ENCODE measurements at regions not wholly inside any gene's neighbourhood (a gene's known extent, or its start where the extent isn't known, plus 50 kb on each side); places are given as distances from the start of the nearest gene placed in this dataset.

- no peaks in the 10 kb centered on the region for H3K9me1 ChIP-seq (replicated peaks; ENCODE audit: control insufficient read depth, extremely low read depth, insufficient read depth, low read length)
- H3K4me2 ChIP-seq (ENCODE audit: insufficient read depth, low read length): no peak overlapping the region
- H3K9ac ChIP-seq (replicated peaks; ENCODE audit: extremely low read depth, insufficient read depth, low read length): no peak overlapping the region
- FAIRE-seq: no peak
- no peak overlapping the region for H2AFZ ChIP-seq (ENCODE audit: low read depth, low read length)
- intact Hi-C loops (cut with micrococcal nuclease) (no loop called here), dilution Hi-C loops (cut with MboI; ENCODE audit: extremely low pct_ligation_motif_present, low sequenced_read_pairs) (no loop called here)
- no peaks in the 10 kb centered on the region for H3K79me2 ChIP-seq (ENCODE audit: control insufficient read depth, insufficient read depth, low read length)
- ChIA-PET CTCF (interaction anchor here (1.0 to 3.0 kb wide), 2 partner anchors 63 to 136 kb away, joined by 4 to 10 read pairs; no protein-coding TSS in a partner anchor), POLR2A (no interaction called here)
- no peaks in the 10 kb centered on the region for H3K4me1 ChIP-seq (ENCODE audit: control insufficient read depth, extremely low read depth, insufficient read depth, low read length)
- BruUV-seq (replicated peaks): no TSS peak
- no peaks in the 10 kb centered on the region for H3K9me3 ChIP-seq (replicated peaks; ENCODE audit: control insufficient read depth, insufficient read depth, low read length)
- DNase-seq (ENCODE audit: low read depth, low spot score): no peak
- no peaks in the 10 kb centered on the region for H3K36me3 ChIP-seq (ENCODE audit: control insufficient read depth in 2 of 2, extremely low read depth in 1 of 2, insufficient read depth in 2 of 2, low read length in 2 of 2)
- peaks cover 0 to 4% of the 10 kb centered on the region in 2 experiments for H3K27me3 ChIP-seq (ENCODE audit: control insufficient read depth in 2 of 2, insufficient read depth in 2 of 2, low read length in 2 of 2)
- no peak overlapping the region for H3K4me3 ChIP-seq (replicated peaks in 1 of 3; ENCODE audit: insufficient read depth in 1 of 3, low read depth in 1 of 3, low read length in 3 of 3)
- H4K20me1 ChIP-seq (replicated peaks; ENCODE audit: control insufficient read depth, extremely low read depth, insufficient read depth, low read length): no peaks in the 10 kb centered on the region
- no peak overlapping the region for H3K27ac ChIP-seq (ENCODE audit: insufficient read depth, low read depth, low read length)
- TF ChIP-seq EZH2 (IDR thresholded peaks at IDR 0.05; ENCODE audit: borderline replicate concordance, low read depth, low read length, severe bottlenecking): no peak
- no peak for TF ChIP-seq POLR2AphosphoS5 (IDR thresholded peaks at IDR 0.05; ENCODE audit: insufficient read depth, low read depth, low read length)
- no peak for TF ChIP-seq POLR2A (IDR thresholded peaks at IDR 0.05; ENCODE audit: low read depth, low read length)
- no peak for TF ChIP-seq JUN (IDR thresholded peaks at IDR 0.05; ENCODE audit: borderline replicate concordance, insufficient read depth, insufficient read length, low read depth)
- no peak for TF ChIP-seq MYC (IDR thresholded peaks at IDR 0.05; ENCODE audit: low read depth, low read length)
- no peak for TF ChIP-seq GATA2 (IDR thresholded peaks at IDR 0.05; ENCODE audit: insufficient read depth, insufficient read length, low read depth, low read length)
- TF ChIP-seq, protein P1, sequence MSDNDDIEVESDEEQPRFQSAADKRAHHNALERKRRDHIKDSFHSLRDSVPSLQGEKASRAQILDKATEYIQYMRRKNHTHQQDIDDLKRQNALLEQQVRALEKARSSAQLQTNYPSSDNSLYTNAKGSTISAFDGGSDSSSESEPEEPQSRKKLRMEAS (IDR thresholded peaks at IDR 0.05; ENCODE audit: insufficient read depth, insufficient read length): no peak
- TF ChIP-seq, protein P2, sequence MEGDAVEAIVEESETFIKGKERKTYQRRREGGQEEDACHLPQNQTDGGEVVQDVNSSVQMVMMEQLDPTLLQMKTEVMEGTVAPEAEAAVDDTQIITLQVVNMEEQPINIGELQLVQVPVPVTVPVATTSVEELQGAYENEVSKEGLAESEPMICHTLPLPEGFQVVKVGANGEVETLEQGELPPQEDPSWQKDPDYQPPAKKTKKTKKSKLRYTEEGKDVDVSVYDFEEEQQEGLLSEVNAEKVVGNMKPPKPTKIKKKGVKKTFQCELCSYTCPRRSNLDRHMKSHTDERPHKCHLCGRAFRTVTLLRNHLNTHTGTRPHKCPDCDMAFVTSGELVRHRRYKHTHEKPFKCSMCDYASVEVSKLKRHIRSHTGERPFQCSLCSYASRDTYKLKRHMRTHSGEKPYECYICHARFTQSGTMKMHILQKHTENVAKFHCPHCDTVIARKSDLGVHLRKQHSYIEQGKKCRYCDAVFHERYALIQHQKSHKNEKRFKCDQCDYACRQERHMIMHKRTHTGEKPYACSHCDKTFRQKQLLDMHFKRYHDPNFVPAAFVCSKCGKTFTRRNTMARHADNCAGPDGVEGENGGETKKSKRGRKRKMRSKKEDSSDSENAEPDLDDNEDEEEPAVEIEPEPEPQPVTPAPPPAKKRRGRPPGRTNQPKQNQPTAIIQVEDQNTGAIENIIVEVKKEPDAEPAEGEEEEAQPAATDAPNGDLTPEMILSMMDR (IDR thresholded peaks at IDR 0.05; ENCODE audit: extremely low read depth in 1 of 2, insufficient read depth in 1 of 2, low read depth in 1 of 2, low read length in 2 of 2): no peak
Measured at GRCh38 chr10:30528429-30528786, 94.4 kb downstream of the MAP3K8 start.
